ENCODE measurements at regions not wholly inside any gene's neighbourhood (a gene's known extent, or its start where the extent isn't known, plus 50 kb on each side); places are given as distances from the start of the nearest gene placed in this dataset.

GRCh38 chr11:34809191-34810106, 106.7 kb downstream of the APIP start (continued):
- TF ChIP-seq BCLAF1 (IDR thresholded peaks at IDR 0.05) (no peak), POLR2A (IDR thresholded peaks at IDR 0.05; ENCODE audit: low read depth, low read length) (no peak), ASH2L (IDR thresholded peaks at IDR 0.05; ENCODE audit: borderline replicate concordance, low read depth) (no peak), BHLHE40 (IDR thresholded peaks at IDR 0.05; ENCODE audit: borderline replicate concordance in 1 of 2, low read depth in 2 of 2, low read length in 1 of 2) (no peak), BRCA1 (IDR thresholded peaks at IDR 0.05; ENCODE audit: low read depth, low read length) (no peak), SKIL (IDR thresholded peaks at IDR 0.05; ENCODE audit: low read depth, poor library complexity, severe bottlenecking) (no peak), IRF4 (IDR thresholded peaks at IDR 0.05; ENCODE audit: low read depth, low read length) (no peak), CEBPZ (IDR thresholded peaks at IDR 0.05; ENCODE audit: low read depth, low read length) (no peak), POLR2AphosphoS5 (IDR thresholded peaks at IDR 0.05; ENCODE audit: low read length) (no peak)

Data from GM12878 (cell line).